CD4-positive, alpha-beta T cell treated with Interleukin-2 at 100 ng/mL for 4 hours (primary cell): ENCODE measurements at regions not wholly inside any gene's neighbourhood (a gene's known extent, or its start where the extent isn't known, plus 50 kb on each side); places are given as distances from the start of the nearest gene placed in this dataset.
"Not testable (repeated sequence)": the region's sequence is repeated elsewhere in the genome, so short reads cannot be mapped to it uniquely, and the experiment has no call there.

Experiments
- DNase-seq: peaks from one replicate; pipeline ENCODE4 v3.0.0-alpha.2; 2020; ENCODE audit warnings: low spot score

GRCh38 chr6:102758536-102758935, 1365.0 kb downstream of the GRIK2 start:
- not testable (repeated sequence) for DNase-seq

- DNase-seq: no peak
These were observed 1355.9 kb downstream of the GRIK2 start for GRCh38 chr6:102749210-102749971.

DNA sequence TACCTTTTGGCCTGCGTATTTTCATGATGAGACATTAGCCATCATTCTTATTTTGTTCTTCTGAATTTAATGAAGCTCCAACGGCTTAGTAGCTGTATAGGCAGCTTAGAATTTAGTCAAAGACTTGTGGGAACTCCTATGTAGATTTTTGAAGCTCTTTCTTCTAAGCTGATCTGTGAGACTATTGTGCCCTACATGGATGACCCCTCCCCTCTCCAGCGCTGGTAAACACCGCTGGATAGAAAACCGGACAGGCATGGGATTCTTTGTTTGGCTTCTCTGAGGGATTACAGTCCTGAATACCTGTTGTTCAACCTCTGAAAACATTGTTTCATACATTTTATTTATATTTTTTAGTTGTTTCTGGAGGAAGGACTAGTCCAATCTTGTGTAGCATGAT, 1353.4 kb downstream of the GRIK2 start:
- DNase-seq: no peak

DNA sequence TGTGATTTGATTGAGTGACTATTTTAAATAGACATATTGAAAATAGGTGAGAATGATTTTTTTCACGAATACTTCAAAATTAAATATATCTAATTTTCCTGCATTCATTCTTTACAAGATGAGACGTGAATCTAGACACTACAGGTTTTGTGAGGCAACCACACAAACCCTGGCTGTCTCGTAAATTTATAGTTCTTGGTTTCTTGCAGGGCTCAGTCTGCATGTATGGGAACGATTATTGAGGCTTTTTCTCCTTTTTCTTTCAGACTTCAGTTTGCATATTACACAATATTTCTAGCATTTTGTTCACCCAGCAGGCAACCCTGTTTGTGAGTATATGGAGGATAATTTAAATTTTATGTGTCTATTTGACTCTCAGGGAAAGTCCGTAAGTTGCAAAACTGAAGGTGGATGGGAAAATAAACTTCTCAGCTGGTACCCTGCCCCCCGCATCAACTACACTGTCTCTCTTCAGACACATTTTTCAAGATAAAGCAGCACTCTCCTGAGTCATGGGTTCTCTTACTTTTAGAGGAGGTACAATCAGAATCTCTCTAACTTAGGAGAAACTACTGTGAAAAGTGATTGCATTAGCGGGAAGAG, 1349.3 kb downstream of the GRIK2 start:
- DNase-seq: no peak

- no peak for DNase-seq
These were observed 1348.5 kb downstream of the GRIK2 start for GRCh38 chr6:102742028-102742427.

DNA sequence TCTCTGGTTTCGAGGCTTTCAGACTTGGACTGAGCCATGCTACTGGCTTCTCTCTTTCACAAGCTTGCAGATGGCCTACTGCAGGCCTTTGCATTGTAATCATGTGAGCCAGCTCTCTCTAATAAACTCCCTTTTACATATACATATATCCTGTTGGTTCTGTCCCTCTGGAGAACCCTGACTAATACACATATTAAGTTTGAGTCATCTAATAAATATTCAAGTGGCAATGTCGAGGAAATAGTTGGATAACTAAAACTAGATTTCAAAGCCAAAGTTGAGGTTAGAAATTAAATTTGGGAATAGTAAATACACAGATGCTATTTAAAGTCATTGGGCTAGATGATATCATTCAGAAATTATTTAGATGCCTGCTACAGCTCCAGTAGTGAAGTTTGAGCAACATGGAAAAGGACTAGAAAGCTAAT, 1343.4 kb downstream of the GRIK2 start:
- DNase-seq: no peak

- DNase-seq: no peak
These were observed 1339.4 kb downstream of the GRIK2 start for GRCh38 chr6:102732898-102733297.

DNA sequence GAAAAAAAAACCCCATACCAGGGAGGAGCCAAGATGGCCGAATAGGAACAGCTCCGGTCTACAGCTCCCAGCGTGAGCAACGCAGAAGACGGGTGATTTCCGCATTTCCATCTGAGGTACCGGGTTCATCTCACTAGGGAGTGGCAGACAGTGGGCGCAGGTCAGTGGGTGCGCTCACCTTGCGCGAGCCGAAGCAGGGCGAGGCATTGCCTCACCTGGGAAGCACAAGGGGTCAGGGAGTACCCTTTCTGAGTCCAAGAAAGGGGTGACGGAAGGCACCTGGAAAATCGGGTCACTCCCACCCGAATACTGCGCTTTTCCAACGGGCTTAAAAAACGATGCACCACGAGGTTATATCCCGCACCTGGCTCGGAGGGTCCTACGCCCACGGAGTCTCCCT, 1328.6 kb downstream of the GRIK2 start:
- not testable (repeated sequence) for DNase-seq

DNA sequence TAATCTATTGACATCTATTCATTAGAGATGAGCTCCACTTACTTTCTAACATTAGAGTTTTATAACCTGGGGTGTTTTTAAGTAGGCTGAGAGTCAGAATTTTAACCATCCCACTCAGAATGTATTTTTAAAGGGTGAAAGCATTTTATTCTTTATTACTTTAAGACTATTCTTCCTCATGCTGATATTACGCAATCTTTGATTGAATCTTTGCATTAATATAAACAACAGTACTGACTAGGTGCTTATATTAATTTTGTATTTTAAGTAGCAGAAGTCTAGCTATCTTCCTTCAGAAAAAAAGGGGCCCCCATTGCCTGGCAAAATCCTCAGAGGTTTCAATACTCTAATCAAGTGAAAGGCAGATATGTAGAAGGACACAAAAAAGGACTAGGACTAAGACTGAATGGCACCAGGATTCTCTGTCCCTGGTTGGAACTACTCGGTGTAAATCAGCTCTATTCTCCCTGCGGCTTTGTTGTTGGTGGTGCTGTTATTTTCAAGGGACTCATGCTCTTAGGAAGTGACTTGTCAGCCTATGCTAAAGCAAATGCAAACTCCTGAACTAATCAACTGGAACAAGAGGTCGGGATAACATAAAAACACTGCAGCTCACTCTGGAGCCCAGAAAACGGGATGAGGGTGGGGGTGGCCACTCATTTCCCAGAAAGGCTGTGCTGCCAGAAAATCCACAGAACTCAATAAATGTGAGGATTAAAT, 1324.4 kb downstream of the GRIK2 start:
- DNase-seq: no peak

- no peak for DNase-seq
These were observed 1323.7 kb downstream of the GRIK2 start for GRCh38 chr6:102717252-102717651.

DNA sequence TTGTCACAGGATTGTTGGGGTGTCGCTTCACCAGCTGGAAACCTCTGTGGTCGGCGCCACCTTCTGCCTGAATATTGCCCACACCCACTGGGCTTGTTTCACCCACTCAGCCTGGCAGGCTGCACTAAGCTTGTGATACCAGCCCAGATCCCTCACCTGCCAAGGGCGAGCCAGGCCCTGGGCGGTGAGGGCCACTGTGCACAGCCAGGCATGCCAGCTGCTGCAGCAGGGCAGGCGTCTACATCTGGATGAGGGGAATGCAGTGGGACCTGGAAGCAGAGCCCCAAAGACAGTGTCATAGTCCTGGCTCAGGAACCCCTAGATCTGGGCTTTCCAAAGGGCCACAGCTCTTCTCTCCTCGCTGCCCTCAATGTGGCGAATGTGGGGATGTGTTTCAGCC, 1307.5 kb downstream of the GRIK2 start:
- no peak for DNase-seq

DNA sequence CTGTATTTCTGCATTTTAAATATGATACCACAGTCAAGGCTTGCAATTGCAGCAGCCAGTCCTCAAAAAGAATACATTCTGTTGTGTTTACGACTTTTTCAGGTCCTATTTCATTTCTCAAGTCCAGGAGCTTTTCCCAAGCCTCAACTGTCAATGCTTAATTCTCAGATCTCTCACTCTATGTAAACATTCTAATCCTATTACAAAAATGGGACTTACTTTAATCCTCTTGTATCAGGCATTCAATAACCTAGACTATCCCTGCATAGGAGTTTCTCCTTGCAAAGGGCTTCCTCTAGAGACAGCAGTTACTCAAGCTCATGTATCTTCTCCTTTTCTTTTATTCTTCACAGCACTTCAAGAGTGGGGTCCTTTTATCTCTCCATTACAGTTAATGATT, 1293.0 kb downstream of the GRIK2 start:
- no peak for DNase-seq

DNA sequence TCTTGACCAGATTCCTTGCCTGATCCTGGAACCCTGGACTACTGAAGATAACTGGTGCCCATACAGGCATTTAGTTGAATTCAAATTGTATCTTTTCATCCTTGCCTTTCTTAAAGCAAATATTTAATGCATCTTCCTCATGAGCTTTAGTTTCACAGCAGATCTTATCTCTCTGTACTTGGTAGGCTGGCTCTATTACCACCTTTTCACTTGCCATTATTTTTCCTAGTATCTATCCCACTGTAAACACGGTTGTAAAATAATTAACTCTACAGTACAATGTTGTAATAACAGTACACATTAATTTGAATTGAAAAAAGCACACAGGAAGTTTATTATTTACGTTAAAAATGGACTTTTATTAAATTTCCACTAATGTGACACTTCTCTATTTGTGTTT, 1286.9 kb downstream of the GRIK2 start:
- no peak for DNase-seq

GRCh38 chr6:102679865-102680264, 1286.4 kb downstream of the GRIK2 start:
- DNase-seq: no peak

- no peak for DNase-seq
These were observed 1283.7 kb downstream of the GRIK2 start for GRCh38 chr6:102677225-102677624.

DNA sequence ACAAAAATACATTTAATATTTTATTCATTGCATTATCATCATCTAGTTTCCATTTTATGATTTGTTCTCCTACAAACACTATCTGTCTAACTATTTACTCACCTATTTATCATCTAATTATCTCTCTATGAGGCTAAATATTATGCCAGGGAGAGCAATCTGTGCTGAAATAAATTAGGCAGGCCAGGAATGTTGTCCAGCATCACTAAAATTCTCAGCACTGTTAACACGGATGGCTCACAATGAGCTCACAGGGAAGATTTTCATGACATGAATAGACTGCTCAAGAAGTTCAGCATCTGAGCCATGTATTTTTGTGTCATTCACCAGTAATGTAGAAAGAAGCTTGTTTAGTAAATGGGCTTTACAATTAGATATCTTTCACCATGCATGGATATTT, 1277.2 kb downstream of the GRIK2 start:
- no peak for DNase-seq

- DNase-seq: no peak
These were observed 1269.3 kb downstream of the GRIK2 start for GRCh38 chr6:102662851-102663250.

DNA sequence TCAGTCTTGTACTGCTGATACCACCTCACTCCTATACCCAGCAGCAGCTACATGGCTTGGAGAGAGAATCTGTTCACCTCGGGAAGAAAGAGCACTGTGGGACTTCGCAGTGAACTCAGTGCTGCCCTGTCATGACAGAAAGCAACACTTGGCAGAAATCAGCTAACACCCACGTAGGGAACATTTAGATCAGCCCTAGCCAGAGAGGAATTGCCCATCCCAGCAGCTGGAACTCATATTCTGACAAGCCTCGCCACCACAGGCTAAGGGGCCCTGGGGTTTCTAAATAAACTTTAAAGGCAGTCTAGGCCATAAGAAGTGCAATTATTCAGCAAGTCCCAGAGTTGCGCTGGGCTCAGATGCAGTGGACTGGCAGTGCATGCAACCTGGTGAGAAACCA, 1266.8 kb downstream of the GRIK2 start:
- DNase-seq: no peak

- no peak for DNase-seq
These were observed 1262.3 kb downstream of the GRIK2 start for GRCh38 chr6:102655823-102656222.

- DNase-seq: no peak
These were observed 1247.9 kb downstream of the GRIK2 start for GRCh38 chr6:102641426-102641825.

GRCh38 chr6:102631921-102632320, 1238.4 kb downstream of the GRIK2 start:
- no peak for DNase-seq

GRCh38 chr6:102623201-102623600, 1229.7 kb downstream of the GRIK2 start:
- no peak for DNase-seq

GRCh38 chr6:102619585-102619984, 1226.1 kb downstream of the GRIK2 start:
- no peak for DNase-seq
